ENCODE measurements at regions not wholly inside any gene's neighbourhood (a gene's known extent, or its start where the extent isn't known, plus 50 kb on each side); places are given as distances from the start of the nearest gene placed in this dataset.
"Not testable (repeated sequence)": the region's sequence is repeated elsewhere in the genome, so short reads cannot be mapped to it uniquely, and the experiment has no call there.

GRCh38 chr3:194867270-194867983, 181.7 kb downstream of the FAM43A start:
- no peak for DNase-seq (ENCODE audit: low read depth)

GRCh38 chr3:194868831-194869230, 183.1 kb downstream of the FAM43A start:
- DNase-seq (ENCODE audit: low read depth): no peak

- DNase-seq (ENCODE audit: low read depth): no peak
Measured at GRCh38 chr3:194869482-194870169, 183.9 kb downstream of the FAM43A start.

GRCh38 chr3:194870394-194871110, 184.9 kb downstream of the FAM43A start:
- DNase-seq (ENCODE audit: low read depth): no peak

- DNase-seq (ENCODE audit: low read depth): no peak
Measured at GRCh38 chr3:194871143-194871863, 185.6 kb downstream of the FAM43A start.

GRCh38 chr3:194871864-194872668, 186.4 kb downstream of the FAM43A start:
- no peak for DNase-seq (ENCODE audit: low read depth)

- DNase-seq (ENCODE audit: low read depth): no peak
Measured at GRCh38 chr3:194872669-194872977, 186.9 kb downstream of the FAM43A start.

GRCh38 chr3:194873474-194873873, 187.8 kb downstream of the FAM43A start:
- DNase-seq (ENCODE audit: low read depth): not testable (repeated sequence)

GRCh38 chr3:194874206-194874605, 188.5 kb downstream of the FAM43A start:
- no peak for DNase-seq (ENCODE audit: low read depth)

GRCh38 chr3:194874783-194875182, 189.1 kb downstream of the FAM43A start:
- no peak for DNase-seq (ENCODE audit: low read depth)

GRCh38 chr3:194875581-194876402, 190.1 kb downstream of the FAM43A start:
- DNase-seq (ENCODE audit: low read depth): no peak

GRCh38 chr3:194876403-194877095, 190.9 kb downstream of the FAM43A start:
- no peak for DNase-seq (ENCODE audit: low read depth)

- no peak for DNase-seq (ENCODE audit: low read depth)
Measured at GRCh38 chr3:194877291-194878119, 191.8 kb downstream of the FAM43A start.

GRCh38 chr3:194879126-194879877, 193.6 kb downstream of the FAM43A start:
- no peak for DNase-seq (ENCODE audit: low read depth)

- no peak for DNase-seq (ENCODE audit: low read depth)
Measured at GRCh38 chr3:194879991-194880939, 194.6 kb downstream of the FAM43A start.

- DNase-seq (ENCODE audit: low read depth): no peak
Measured at GRCh38 chr3:194880940-194881925, 195.6 kb downstream of the FAM43A start.
